Chondrocyte (in vitro differentiated cells): ENCODE measurements at regions not wholly inside any gene's neighbourhood (a gene's known extent, or its start where the extent isn't known, plus 50 kb on each side); places are given as distances from the start of the nearest gene placed in this dataset.

ENCODE experiments used
- DNase-seq: peaks from one replicate; pipeline ENCODE4 v3.0.0; 2021; ENCODE audit warnings: mixed read lengths, low spot score
- H3K27ac Mint-ChIP-seq: one replicate; pipeline ENCODE4 v1.8.0; 2021; ENCODE audit warnings: mild to moderate bottlenecking, moderate library complexity, mixed read lengths; ENCODE audit not compliant: unreplicated experiment
- H3K27me3 Mint-ChIP-seq: 2 replicates; pipeline ENCODE4 v1.8.0; 2021; ENCODE audit warnings: low read depth, mixed read lengths
- H3K36me3 Mint-ChIP-seq: 2 replicates; pipeline ENCODE4 v1.8.0; 2021; ENCODE audit warnings: low read depth, mixed read lengths
- H3K4me1 Mint-ChIP-seq: 2 replicates; pipeline ENCODE4 v1.8.0; 2021; ENCODE audit warnings: low read depth, mild to moderate bottlenecking, mixed read lengths
- H3K4me3 Mint-ChIP-seq: one replicate; pipeline ENCODE4 v1.8.0; 2021; ENCODE audit warnings: mild to moderate bottlenecking, moderate library complexity, mixed read lengths; ENCODE audit not compliant: unreplicated experiment
- H3K9me3 Mint-ChIP-seq: 2 replicates; pipeline ENCODE4 v1.8.0; 2021; ENCODE audit warnings: low read depth, mixed read lengths
- CTCF ChIP-seq: fragments of 200-600 bp; sonication (generic); IDR thresholded peaks from 2 replicates; pipeline ENCODE4 v1.5.0; 2021; ENCODE audit warnings: antibody characterized with exemption, mild to moderate bottlenecking, moderate library complexity

DNA sequence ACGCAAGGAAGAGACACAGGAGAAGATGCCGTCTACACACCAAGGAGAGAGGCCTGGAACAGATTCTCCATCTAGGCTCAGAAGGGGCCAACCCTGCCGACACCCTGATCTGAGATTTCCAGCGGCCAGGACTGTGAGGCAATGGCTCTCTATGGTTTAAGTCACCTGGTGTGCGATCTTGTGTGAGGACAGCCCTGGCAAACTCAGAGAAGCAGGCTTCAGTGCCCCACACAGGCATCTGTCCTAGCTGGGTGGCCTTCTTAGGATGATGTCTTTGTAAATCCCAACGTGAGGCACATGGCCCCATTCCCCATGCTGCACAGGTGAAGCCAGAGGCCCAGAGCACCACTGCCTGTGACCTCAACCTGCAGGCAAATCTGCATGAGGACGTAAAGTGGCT lies 87.6 kb upstream of the FRMD1 start:
- Mint-ChIP-seq H3K4me1 (peaks cover 12% of the 10 kb centered on the region), H3K27me3 (no peaks in the 10 kb centered on the region), H3K9me3 (no peaks in the 10 kb centered on the region), H3K4me3 (no peak overlapping the region), H3K27ac (no peak overlapping the region), H3K36me3 (no peaks in the 10 kb centered on the region)
- TF ChIP-seq CTCF = no peak
- peak; percentile 37 for DNase-seq

GRCh38 chr6:168165891-168166290 lies 86.9 kb upstream of the FRMD1 start:
- Mint-ChIP-seq H3K27me3 (no peaks in the 10 kb centered on the region), H3K4me3 (no peak overlapping the region), H3K4me1 (peaks cover 12% of the 10 kb centered on the region), H3K36me3 (no peaks in the 10 kb centered on the region), H3K27ac (no peak overlapping the region), H3K9me3 (no peaks in the 10 kb centered on the region)
- no peak for TF ChIP-seq CTCF
- DNase-seq = peak; percentile 59

DNA sequence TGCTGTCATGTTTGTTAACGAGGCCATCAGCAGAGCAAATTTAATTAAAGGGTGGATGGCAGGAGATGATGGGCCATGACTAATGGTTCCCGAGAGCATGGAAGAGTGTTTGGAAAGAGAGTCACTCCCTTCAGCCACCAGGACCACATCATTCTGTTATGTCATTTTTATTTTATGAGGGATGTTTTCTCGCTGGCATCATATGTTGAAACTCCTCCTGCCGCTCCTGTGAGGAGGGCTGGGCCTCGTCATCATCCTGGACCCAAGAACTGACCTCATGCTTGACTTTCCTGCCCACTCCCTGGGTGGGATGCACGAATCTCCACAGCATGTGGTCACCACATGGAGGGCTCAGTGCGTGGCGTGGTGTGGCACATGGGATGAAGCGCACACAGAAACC lies 86.4 kb upstream of the FRMD1 start:
- H3K27ac Mint-ChIP-seq = no peak overlapping the region
- H3K27me3 Mint-ChIP-seq = no peaks in the 10 kb centered on the region
- TF ChIP-seq CTCF = no peak
- no peaks in the 10 kb centered on the region for H3K36me3 Mint-ChIP-seq
- H3K4me3 Mint-ChIP-seq = no peak overlapping the region
- H3K9me3 Mint-ChIP-seq = no peaks in the 10 kb centered on the region
- peak; percentile 22 for DNase-seq
- H3K4me1 Mint-ChIP-seq = peaks cover 12% of the 10 kb centered on the region

DNA sequence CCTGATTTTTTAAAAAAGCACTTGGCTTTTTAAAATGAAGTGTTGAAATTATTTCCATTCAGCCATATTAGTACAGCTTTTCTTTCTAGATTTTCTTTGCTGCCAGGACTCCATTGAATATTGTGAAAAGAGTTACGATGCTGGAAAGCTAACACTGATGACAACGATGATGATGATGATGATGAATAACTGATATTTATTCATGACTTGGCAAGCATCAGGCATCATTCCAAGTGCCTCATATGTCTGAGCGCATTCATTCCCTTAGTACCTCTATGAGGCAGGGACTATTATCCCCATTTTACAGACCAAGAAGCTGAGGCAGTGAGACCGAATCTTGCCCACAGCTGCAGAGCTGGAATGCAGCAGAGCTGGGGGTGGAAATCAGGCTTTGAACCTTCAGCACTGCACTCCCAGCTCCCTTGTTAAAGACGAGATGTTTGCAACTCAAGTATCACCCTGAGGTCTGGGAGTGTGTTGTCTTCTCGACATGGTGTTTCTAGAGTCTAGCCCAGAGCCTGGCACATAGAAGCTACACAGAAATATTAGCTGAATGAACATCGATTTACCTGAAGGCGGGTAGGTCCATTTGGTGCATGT lies 85.5 kb upstream of the FRMD1 start:
- TF ChIP-seq CTCF = no peak
- no peaks in the 10 kb centered on the region for H3K36me3 Mint-ChIP-seq
- no peak for DNase-seq
- no peaks in the 10 kb centered on the region for H3K9me3 Mint-ChIP-seq
- peaks cover 16% of the 10 kb centered on the region for H3K4me1 Mint-ChIP-seq
- no peak overlapping the region for H3K4me3 Mint-ChIP-seq
- H3K27ac Mint-ChIP-seq = no peak overlapping the region
- H3K27me3 Mint-ChIP-seq = no peaks in the 10 kb centered on the region

DNA sequence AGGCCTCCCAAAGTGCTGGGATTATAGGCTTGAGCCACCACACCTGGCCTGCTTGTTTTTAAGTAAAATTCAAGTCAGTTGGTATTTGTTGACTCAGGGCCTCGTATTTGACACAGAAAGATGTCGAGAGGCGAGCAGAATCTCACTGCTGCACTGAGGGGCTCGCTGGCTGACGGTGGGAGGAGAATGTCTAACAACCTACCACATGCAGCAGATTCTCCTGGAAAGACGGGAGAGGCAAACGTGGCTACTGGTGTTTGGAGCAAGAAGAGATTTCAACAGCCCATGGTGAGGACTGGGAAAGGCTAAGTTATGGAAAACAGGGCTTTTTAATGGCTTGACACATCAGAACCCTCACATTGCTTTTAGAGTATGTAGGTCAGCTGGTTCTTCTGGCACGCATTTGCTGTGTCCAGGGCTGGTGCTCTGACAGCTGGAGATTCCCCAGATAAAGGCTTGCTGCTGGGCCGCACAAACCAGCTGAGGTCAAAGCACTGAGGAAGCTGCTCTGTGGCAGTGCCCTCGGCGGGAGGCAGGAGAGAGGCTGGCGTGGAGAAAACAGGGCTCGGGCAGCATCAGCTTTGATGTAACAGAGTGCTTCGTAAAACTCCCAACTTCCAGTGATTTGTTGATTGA lies 84.2 kb upstream of the FRMD1 start:
- Mint-ChIP-seq H3K27ac (peak overlapping the region; percentile 81), H3K4me3 (no peak overlapping the region), H3K27me3 (no peaks in the 10 kb centered on the region), H3K36me3 (no peaks in the 10 kb centered on the region), H3K4me1 (peaks cover 27% of the 10 kb centered on the region), H3K9me3 (no peaks in the 10 kb centered on the region)
- no peak for TF ChIP-seq CTCF
- DNase-seq = no peak
